HG02610 (cell line): ENCODE measurements at regions not wholly inside any gene's neighbourhood (a gene's known extent, or its start where the extent isn't known, plus 50 kb on each side); places are given as distances from the start of the nearest gene placed in this dataset.

Experiments used
- ATAC-seq: cut with Tn5 transposase; IDR thresholded peaks from one replicate; pipeline ENCODE4 v1.9.1; 2021; ENCODE audit warnings: mild to moderate bottlenecking, moderate library complexity; ENCODE audit not compliant: unreplicated experiment

DNA sequence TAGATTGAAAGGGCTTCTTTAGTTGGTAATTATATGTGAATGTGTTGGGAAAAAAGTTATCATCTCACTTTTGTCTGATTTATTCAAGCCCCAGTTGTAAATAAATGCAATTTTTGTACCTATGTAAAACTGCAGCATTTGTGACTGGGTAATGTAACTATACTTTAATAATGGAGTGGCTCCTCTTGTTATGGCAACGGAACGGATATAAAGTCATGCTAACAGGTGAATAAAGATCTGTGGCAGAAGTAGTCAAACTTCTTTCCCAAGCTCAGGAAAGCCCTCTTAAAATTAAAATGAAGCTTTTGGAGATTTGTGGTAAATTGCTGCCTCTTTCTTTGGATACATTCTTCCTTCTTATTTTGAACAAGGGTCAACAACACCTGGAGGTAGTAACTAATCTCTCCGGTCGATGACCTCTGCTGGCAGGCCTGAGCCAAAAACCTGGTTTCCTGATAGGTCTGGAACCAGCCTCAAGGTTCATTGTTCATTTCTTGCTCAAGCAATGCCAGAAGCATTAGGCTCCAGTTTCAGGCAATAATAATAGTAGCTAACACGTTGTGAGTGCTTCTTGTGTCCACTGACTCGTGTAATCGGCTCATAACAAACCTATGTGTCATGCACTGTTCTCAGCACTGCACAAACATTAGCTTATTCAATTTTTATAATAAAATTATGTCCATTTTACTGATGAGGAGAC, 313.4 kb upstream of the DACH1 start:
- no peak for ATAC-seq

DNA sequence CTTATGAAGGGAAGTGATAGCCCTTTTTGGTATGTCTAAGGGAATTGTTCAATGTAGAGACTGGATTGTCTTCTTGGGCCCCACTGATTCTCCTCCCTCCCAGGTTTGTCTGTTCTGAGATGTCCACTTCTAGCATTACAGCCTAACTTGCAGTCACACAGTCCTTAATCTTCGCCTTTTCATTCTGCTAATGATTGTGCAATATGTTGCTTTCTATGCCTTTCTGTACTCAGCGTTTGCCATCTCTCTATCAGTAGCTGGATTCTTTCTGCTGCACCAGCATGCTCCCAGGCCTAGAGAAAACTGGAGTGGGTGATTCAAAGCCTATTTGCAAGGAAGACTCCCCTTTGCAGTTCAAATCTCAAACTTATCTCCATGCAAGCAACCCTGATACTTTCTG, 307.5 kb upstream of the DACH1 start:
- ATAC-seq, result no peak

DNA sequence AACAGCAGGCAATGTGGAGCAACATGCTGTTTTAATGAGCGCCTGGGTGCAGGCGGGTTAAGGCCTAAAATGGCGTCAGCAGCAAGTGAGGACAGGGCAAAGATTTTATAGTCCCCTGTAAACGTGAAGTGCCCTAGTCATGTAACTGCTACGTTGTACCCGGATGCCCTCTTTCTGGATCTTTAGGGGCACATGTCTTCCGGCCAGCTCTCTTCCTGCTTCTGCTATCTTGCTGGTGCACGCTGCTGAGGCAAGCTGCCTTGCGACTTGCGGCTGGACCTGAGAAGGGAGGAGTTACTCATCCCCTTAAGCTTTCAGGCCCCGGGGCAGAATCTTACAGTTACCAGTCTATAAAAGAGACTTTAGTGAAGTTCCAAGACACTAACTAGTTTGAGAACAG, 303.6 kb upstream of the DACH1 start:
- ATAC-seq, result no peak

DNA sequence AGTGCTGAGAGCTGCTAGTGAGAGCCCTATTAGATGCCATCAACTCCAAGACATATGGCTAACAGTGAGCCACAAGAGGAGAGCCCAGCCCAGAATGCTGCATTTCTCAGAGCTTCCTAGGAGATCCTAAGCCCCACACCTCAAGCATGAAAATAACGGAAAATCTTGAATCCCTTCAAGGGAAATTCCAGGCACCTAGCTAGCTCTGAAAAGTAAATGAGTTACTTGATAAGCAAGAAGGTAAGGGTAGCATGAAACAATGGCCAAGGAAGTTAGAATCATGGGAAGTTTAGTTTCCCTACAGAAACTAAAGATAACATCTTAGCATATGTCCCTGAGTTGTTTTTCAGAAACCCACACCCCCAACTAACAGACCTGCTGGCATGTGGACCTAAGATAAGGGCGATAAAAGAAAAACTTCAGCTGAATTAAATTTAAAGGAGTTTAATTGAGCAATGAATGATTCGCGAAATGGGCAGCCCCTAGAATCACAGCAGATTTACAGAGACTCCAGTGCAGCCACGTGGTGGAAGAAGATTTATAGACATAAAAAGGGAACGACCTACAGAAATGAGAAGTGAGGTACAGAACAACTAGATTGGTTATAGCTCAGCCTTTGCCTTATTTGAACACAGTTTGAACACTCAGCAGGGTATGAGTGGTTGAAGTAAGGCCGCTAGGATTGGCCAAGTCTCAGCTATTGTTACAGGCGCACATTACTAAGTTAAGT, 301.3 kb upstream of the DACH1 start:
- ATAC-seq, result no peak

DNA sequence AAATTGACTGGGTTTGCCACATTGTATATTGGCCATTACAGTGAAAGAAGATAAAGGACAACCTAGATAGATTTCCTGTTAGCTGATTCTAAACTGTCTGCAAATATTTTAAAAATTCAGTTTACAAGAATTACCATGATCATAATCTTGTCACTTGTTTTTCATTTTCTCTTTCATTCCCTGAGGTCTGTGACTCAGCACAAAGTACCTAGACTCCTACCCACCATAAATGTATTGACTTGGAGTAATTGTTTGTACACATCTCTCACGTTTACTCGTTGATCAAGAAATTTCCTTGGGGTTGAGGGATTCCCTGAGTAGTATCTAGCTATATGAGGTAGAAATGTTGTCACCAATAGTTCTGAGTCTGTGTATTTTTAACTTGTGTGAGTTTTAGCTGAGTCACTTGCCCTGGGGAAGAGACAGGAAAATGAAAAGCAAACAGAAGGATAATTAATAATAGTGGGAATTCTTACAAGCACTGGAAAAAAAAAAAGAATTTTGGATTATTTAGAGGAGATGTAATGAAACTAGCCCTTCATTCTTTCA, 299.2 kb upstream of the DACH1 start:
- no peak for ATAC-seq

DNA sequence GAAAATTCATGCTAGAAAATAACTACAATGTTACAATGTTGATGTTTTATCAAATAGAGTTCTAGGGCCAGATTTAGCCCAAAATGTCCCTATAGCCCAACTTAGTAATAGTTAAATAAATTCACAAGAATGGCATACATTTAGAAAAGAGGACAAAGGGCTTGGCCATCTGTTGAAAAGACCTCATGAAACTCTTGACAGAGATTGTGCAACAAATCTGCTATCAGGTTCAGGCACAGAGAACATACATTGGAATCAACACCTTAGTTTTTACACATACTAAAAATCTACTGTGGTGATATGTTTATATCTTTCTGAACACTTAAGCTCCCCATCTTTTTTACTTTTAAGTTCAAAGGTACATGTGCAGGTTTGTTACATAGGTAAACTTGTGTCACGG, 298.3 kb upstream of the DACH1 start:
- ATAC-seq, result no peak

DNA sequence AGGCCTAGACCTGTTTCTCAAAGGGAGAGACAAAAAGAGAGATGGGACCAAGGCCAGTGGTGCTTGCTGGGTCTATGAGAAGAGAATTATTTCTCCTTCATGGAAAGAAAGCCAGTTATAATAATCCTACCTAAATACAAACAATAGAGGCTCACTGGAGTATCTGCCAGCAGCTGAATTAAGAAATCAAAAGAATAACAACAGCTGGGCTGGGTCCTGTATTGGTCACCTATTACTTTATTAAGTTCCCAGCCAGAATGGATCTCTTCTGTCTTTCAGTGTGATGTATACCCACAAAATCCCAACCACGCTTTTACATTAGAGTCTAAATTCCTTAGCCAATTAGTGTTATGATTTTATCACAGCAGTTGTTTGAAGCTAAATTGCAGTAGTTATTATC, 297.8 kb upstream of the DACH1 start:
- ATAC-seq, result no peak

DNA sequence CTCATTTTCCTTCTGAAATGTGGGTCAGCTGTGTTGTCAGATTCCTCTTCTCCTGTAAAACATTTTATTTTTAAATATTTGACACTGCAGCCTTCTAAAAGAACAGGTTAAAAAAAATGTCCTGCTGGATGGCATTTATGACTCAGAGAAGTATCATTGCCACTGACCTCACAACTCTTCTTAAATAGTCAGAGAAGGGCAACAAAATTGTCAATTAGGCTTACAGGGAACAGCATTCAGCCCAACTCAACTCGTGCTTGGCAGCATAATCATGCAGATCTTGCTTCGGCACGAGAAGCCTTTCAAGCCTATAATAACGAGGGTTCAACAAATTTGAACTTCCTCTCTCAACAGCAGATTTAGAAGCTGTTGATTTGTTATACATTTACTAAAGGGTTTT, 296.7 kb upstream of the DACH1 start:
- ATAC-seq, result no peak

DNA sequence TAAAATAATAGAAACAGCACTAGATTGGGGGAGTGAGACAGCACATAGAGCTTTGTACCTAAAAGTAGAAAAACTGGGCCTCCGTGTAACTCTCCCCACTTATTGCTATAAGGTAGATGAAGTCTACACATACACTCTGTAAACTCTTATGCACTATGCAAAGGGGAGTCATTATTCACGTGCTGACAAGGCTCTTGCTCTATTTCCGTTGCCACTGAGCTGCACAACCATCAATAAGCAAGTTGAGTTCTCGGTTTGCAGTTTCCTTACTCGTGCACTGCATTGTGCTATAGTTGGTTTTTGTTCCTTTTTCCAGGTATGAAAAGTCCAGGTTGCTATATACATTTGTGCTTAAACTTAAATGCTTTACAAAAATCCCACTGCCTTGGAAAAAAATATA, 294.0 kb upstream of the DACH1 start:
- ATAC-seq, result no peak

DNA sequence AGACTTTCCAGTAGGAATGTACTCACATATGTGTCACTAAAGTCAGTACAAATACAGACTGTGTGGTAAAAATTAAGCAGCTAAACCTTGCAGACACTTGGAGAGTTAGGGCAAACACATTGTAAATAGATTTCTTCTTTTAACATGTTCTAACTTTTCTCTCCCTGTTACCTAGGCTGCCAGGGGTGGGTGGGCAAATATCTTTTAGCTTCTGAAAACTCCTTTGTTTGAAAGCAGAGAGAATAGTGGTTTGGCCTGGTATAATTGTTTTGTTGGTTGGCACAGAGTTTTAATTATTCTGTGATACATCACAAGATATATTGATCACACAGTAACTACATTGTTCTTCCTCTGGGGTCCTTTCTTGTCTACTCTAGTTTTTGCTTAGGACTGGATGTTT, 289.8 kb upstream of the DACH1 start:
- no peak for ATAC-seq

DNA sequence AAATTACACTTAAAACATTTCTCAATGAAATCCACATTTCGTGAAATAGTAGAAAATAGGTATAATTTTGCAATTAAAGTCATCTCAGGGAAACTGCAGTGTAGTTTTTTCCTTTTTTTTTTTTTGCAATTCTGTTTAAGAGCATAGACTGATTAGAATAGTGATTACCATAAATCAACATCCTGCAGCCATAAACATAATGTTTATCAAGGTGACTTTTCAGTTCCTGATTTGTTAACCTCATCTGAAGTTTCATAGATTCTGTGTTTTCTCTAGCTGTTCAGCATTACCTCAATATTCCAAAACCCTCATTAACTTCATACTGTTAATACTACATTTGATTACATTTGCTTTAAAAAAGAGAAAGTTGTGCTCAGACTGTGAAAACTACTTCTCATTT, 286.3 kb upstream of the DACH1 start:
- ATAC-seq, result no peak

DNA sequence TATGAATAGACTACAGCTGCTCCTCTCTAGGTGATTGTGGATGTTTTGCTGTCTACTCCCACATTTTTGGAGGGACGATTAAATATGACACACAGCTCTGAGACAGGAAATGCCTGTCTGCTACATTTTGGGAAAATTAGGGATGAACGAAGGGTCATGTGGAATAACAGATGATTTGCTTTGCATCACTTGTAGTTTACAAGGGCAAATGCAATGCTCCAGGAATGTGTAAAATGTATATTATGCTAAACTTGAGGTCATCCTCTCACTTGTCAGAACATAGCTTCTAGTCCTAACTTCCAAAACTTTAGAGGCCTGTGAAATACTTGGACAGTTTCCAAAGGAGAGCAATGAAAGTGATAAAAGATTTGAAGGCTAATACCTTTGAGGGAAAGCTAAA, 284.2 kb upstream of the DACH1 start:
- no peak for ATAC-seq

DNA sequence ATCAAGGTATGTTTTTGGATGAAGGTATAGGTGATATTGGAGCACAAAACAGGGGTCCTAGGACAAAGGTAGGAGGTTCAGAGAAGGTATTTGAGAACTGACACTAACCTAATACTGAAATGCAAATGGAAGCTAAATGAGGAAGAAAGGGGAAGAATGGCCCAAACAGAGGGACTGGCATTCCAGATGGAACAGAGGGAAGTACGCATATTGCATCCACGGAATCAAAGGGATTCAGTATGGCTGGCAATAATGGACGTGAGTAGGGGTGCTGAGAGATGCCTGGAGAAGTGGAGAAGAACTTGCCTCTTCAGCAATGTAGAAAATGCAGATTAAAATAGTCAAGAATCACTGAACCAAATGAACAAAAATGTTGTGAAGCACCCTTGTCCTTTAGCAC, 283.5 kb upstream of the DACH1 start:
- ATAC-seq, result no peak

DNA sequence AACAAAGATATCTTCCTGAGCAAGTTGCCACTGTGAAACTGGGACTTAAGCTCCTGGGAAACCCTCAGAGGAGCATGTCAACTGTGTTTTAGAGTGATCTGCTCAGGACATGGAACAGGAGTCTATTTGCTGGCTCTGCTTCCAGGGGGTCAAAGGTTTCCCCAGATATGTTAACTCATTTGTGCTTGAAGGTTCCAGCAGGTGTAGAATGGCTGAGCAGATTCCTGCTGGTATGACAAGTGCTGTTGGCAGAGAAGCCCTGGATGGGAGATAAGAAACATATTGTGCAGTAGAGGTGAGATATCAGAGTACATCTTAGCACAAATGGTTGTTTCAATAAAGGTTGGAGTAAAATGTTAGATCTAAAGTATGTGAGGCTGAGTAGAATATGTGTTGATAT, 282.7 kb upstream of the DACH1 start:
- no peak for ATAC-seq

DNA sequence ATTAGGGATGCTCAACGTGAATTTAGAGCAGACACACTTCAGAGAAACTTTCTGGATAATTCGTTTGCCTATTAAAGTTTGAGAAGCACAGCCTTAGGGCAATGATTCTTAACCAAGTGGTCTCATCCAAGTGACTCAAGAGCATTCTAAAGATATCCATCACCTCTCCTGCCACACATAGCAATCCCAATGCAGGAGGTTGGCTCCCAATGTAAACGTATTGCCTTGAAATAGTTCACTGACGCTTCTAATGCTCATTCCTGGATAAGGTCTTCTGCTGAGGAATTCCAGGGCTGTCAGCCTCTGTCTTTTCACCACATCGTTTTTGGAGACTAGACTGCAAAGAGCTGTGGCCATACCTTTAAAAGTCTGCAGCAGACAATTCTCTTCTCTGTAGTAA, 279.8 kb upstream of the DACH1 start:
- ATAC-seq, result no peak

DNA sequence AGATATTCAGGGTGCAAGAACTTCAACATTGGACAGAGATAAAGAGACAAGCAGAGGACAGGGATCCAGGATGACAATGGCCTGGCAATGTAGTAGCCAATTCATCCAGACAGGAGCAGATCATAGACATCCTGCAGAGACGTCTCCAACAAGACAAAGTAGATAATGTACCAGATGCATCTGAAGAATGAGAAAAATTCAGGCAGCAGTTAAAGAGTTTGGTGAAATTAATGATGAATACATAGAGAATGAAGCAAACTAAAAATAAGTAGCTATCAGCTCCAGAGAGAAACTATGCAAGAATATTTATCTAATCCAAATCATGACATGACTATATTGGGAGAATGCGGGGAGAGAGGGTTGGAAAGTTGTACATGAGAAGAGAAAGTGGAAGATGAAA, 278.4 kb upstream of the DACH1 start:
- ATAC-seq, result no peak

DNA sequence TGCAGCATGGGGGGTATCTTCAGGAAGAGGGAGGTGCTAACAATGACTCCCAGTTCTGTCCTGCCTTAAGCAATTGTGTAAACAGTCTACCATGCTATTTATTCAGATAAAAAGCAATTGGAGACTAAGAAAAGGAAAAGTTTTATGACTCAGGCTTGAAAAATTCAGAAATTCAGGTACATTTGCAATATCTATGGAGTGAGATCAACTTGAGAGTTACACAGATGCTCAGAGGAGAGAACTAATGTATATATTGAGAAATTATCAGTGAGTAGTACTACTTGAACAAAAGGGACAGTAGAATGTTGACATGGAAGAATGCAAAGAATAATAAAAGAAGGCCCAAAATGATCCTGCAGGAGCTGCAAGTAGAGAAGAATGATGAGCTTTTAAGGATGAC, 277.6 kb upstream of the DACH1 start:
- no peak for ATAC-seq

DNA sequence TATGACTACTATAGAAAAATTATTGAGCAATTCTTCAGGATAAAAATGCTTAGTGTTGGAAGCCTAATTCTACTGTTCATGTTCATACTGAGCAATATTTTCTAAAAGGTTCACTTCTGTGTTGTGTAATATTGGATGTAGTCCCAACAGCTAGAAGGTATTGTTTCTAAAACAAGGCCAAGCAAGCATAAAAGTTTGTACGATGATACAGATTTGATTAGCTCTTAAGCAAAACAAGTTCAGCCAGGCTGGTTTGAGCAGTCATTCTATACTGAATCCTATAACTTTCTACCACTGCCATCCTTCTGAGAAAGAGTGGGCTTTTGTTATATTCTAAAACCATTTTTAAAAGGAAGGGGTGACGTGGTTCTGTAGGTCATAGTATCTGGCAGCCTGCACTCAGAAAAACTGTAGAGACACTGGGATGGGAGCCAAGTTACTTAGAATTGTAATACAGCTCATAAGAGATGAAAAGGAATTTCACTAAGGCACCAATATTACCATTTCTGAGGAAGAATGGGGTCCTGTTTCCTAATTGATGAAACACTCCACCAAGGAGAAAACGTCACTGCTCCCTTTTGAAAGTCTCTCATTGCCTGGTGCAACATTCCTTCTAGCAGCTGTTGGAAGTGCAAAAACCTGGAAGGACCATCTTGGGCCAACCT, 275.0 kb upstream of the DACH1 start:
- no peak for ATAC-seq

DNA sequence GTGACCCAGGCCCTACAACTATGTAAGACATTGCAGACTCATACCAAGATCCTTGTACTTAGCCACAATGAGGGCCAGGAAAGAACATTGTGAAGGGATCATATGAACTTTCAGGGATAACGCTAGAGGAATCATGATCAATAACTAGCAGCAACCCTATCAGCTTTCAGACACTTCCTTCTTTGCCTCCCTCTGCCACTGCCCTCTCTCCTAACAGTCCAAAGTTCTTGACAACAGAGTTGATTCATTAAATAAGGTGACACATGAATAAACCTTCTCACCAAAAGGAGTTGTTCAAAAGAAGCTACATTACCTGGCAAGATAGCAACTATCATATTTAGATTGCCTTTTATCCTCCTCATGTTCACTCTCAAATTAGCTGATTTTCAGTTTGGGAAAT, 272.2 kb upstream of the DACH1 start:
- no peak for ATAC-seq

DNA sequence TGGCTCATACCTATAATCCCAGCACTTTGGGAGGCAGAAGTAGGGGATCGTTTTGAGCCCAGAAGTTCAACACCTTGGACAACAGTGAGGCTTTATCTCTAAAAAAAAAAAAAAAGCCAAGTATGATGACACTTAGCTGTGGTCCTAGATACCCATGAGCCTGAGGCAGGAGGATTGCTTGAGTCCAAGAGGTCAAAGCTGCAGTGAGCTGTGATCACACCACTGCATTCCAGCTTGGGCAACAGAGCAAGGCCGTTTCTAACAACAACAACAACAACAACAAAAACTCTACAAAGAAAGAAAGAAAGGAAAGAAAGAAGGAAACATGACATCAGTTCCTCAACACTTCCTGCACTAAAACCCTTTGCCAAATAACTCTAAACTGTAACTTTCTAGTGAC, 265.1 kb upstream of the DACH1 start:
- ATAC-seq, result no peak

DNA sequence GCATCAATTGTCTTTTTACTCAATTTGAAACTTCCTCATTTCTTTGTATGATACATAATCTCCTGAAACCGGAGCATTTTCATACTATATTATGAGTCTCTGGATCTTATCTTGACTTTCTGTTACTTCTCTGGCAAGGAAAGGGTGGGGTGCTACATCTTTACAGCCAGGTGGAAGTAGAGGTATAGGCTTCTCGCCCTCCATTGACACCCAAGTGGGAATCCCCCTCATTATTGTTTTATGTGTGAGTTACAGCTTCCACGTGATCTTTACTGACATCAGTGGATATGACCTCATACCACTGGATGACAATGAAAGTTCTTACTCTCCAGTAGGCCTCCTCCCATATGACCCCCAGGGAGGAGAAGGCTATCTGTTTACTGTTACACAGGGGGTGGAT, 262.1 kb upstream of the DACH1 start:
- ATAC-seq, result no peak

DNA sequence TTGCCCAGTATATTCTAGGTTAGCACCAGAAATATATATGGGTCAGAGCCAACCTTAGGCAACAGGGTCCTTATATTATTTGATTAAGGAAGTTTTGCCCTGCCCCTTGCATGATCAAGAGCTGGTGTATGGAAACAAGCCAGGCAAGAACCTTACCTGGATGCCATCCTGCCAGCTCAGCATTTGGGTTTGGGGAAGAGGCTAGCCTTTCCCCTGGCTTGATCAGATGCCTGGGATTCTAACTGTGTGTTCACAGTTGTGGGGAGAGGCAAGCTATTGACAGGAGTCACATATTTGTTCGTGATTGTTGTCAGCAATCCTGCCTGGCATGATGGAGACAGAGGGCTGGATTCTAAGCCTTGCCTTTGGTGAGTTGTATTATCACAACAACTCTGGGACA, 260.0 kb upstream of the DACH1 start:
- ATAC-seq, result no peak
